ENCODE measurements at regions not wholly inside any gene's neighbourhood (a gene's known extent, or its start where the extent isn't known, plus 50 kb on each side); places are given as distances from the start of the nearest gene placed in this dataset.

DNA sequence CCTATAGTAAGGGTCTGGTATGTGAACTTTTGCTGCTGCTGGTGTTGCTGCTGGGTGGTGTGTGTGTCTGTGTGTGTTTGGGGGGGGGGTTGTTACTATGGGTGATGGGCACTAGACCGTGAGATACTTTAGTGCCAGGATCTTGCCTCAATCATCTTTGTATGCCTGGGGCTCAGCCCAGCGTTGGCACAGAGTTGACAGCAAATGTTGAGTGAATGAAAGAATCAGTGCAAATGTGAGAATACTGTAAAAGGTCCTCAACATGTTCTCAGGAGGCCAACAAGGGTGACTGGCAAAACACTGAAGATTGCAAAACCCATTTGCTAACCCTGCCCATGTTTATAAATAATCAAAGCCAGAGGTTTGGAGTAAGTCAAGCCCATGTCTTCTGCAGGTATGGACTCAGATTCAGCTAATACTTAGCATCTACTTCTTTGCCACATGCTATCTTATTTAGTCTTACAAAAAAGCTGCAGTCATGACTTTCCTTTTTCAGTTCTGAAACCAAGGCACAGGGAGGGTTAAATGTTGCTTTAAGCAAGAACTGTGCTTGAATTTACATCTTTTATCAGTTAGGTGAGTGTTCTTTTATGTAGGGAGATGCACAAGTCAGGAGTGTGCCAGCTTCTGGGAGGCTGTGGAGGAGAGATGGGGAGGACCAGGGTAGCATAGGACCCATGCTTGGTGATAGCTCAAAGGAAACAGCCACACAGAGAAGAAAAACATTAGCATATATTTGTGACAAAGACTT, 125.3 kb upstream of the SPACA1 start:
- DNase-seq (ENCODE audit: low read depth): no peak
- H3K4me3 ChIP-seq (ENCODE audit: low read depth, low read length): no peak overlapping the region
- TF ChIP-seq, protein P1, sequence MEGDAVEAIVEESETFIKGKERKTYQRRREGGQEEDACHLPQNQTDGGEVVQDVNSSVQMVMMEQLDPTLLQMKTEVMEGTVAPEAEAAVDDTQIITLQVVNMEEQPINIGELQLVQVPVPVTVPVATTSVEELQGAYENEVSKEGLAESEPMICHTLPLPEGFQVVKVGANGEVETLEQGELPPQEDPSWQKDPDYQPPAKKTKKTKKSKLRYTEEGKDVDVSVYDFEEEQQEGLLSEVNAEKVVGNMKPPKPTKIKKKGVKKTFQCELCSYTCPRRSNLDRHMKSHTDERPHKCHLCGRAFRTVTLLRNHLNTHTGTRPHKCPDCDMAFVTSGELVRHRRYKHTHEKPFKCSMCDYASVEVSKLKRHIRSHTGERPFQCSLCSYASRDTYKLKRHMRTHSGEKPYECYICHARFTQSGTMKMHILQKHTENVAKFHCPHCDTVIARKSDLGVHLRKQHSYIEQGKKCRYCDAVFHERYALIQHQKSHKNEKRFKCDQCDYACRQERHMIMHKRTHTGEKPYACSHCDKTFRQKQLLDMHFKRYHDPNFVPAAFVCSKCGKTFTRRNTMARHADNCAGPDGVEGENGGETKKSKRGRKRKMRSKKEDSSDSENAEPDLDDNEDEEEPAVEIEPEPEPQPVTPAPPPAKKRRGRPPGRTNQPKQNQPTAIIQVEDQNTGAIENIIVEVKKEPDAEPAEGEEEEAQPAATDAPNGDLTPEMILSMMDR (IDR thresholded peaks at IDR 0.05; ENCODE audit: insufficient read depth, low read depth, low read length): no peak

DNA sequence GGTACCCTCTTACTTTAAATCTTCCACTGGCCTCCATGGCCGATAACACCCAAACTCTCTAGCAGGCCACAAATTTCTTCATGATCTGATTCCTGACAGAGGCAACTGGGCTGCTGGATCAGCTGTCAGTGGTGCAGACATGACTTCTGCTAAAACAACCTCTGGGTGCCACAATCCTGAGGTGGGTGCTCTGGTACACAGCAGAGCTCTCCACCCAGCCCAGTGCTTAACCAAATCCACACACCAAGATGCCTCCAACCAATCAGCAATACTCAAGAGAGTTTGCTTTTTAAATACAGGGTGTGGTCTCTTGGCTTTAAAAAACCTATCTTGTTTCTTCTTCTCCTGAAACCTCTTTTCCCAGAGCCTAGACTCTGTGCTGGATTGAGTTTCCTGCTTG, 126.6 kb upstream of the SPACA1 start:
- no peak for DNase-seq (ENCODE audit: low read depth)
- H3K4me3 ChIP-seq (ENCODE audit: low read depth, low read length): no peak overlapping the region
- TF ChIP-seq, protein P1 (IDR thresholded peaks at IDR 0.05; ENCODE audit: insufficient read depth, low read depth, low read length): no peak

DNA sequence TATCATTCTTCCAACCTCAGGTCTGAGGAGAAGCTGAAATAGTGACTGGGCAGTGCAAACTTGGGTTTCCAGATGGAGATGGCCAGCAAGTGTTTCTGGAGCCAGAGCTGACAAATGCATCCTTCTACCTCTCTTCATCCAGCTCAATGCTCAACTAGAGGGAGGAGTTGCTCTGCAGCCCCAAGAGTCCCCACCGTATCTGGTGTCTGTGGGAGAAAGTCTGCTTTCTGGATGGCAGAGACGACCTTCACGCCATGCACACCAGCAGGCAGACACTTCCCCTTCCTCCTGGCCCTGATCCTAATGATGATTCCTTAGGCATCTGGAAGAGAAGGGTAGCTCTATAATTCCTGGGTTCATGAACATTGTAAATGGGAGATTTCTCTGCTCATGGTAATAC, 127.4 kb upstream of the SPACA1 start:
- no peak for DNase-seq (ENCODE audit: low read depth)

DNA sequence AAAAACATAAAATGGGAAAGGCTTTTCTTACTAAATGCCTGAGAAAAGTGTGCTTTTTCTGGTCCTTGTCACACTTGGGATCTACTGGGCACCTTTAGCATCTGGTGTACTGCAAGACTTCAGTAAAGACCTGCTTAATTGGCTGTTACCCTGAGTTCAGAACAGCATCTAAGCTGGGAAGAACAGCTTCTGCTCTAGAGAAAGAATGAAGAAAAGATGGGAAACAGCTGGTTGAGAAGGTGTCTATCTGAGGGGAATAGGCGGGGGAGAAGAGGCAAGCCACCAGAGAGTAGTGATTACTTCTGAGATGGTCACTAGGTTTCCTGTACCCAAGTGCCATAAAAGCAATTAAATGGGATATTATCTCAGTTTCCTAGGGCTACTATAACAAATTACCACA, 128.2 kb upstream of the SPACA1 start:
- TF ChIP-seq, protein P1 (IDR thresholded peaks at IDR 0.05; ENCODE audit: insufficient read depth, low read depth, low read length): no peak
- no peak for DNase-seq (ENCODE audit: low read depth)
- H3K4me3 ChIP-seq (ENCODE audit: low read depth, low read length): no peak overlapping the region

More for the DNA sequence above, 127.4 kb upstream of the SPACA1 start:
- H3K4me3 ChIP-seq (ENCODE audit: low read depth, low read length): no peak overlapping the region
- TF ChIP-seq, protein P1 (IDR thresholded peaks at IDR 0.05; ENCODE audit: insufficient read depth, low read depth, low read length): no peak

DNA sequence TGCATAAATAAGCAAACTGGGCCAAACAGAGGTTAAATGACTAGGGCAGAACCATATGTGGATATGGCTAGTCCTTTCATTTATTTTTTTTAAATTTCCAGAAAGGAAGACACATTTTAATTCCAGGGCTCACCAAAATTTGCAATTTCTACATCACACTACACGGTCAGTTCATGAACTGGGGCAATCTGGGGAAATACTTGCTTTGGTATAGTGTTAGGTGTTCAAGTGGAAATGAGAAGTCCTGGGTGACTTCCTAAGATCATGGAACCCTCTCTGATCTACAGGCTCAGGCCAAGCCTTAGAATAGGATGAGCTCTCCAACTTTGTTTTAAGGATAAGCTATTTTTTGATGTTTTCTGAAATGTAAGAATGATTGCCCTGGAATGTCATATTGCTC, 128.6 kb upstream of the SPACA1 start:
- TF ChIP-seq, protein P1 (IDR thresholded peaks at IDR 0.05; ENCODE audit: insufficient read depth, low read depth, low read length): no peak
- no peak overlapping the region for H3K4me3 ChIP-seq (ENCODE audit: low read depth, low read length)
- no peak for DNase-seq (ENCODE audit: low read depth)

DNA sequence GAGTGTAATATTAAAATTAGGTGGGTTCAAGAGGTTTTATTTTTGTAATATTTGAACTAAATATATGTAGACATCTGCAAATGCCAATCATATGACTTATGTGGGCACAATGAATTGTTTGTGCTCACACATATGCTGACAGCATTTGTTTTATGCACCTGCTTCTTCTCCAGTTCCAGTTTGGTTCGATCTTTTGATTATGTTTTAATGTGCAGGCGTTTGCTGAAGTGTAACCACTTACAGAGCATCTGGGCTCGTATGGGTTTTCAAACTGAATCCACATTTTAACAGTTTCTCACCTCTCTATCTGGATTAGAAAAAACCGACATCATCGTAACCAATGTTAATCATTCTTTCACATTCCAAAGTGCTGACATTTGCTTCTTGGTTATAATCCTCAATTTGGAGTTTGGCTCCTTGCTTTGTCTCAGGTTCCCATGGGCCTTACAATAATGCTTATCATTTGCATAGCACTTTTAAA, 129.1 kb upstream of the SPACA1 start:
- no peak for DNase-seq (ENCODE audit: low read depth)
- no peak overlapping the region for H3K4me3 ChIP-seq (ENCODE audit: low read depth, low read length)

More for the DNA sequence above, 129.1 kb upstream of the SPACA1 start:
- TF ChIP-seq, protein P1 (IDR thresholded peaks at IDR 0.05; ENCODE audit: insufficient read depth, low read depth, low read length): no peak
